BLaER1 (cell line): ENCODE measurements at regions not wholly inside any gene's neighbourhood (a gene's known extent, or its start where the extent isn't known, plus 50 kb on each side); places are given as distances from the start of the nearest gene placed in this dataset.

Source experiments
- H3K27ac ChIP-seq: shearing (Covaris generic); formaldehyde crosslinking; 2 replicates; pipeline ENCODE4 v1.8.1; 2022
- H3K27me3 ChIP-seq: shearing (Covaris generic); formaldehyde crosslinking; 2 replicates; pipeline ENCODE4 v1.8.1; 2022
- H3K36me3 ChIP-seq: shearing (Covaris generic); formaldehyde crosslinking; 2 replicates; pipeline ENCODE4 v1.8.1; 2022
- H3K4me1 ChIP-seq: shearing (Covaris generic); formaldehyde crosslinking; 2 replicates; pipeline ENCODE4 v1.8.1; 2022
- H3K4me2 ChIP-seq: shearing (Covaris generic); formaldehyde crosslinking; 2 replicates; pipeline ENCODE4 v1.8.1; 2022
- H3K4me3 ChIP-seq: shearing (Covaris generic); formaldehyde crosslinking; 2 replicates; pipeline ENCODE4 v1.8.1; 2022
- H3K9ac ChIP-seq: shearing (Covaris generic); formaldehyde crosslinking; 2 replicates; pipeline ENCODE4 v1.8.1; 2022
- H3K9me3 ChIP-seq: shearing (Covaris generic); formaldehyde crosslinking; 2 replicates; pipeline ENCODE4 v1.8.1; 2022
- H4K20me1 ChIP-seq: shearing (Covaris generic); formaldehyde crosslinking; 2 replicates; pipeline ENCODE4 v1.8.1; 2022
- Cebpa-rat ChIP-seq: shearing (Covaris generic); IDR thresholded peaks from 2 replicates; pipeline ENCODE4 v1.8.1; 2022

DNA sequence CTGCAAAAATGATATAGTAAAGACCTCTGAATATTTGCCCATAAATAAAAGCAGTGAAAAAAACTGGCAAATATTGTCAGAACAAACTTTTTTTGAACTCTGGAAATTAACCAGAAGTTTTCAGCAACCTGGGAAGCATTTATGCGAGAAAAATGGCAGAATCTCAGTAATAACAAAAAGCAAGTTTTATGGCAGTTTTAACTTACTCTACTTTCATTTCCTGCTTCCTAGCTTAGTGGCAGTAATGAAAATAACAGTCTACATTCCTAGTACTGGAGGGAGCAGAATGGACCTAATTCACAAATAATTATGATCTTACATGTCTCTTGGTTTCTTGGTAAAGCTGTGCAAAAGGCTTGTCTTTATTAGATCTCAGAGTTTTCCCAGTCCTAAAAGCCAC is 460.1 kb downstream of the NAF1 start:
- H3K36me3 ChIP-seq = no peaks in the 10 kb centered on the region
- no peak for TF ChIP-seq Cebpa-rat
- no peaks in the 10 kb centered on the region for H3K9me3 ChIP-seq
- H3K27ac ChIP-seq = no peak overlapping the region
- no peaks in the 10 kb centered on the region for H4K20me1 ChIP-seq
- no peaks in the 10 kb centered on the region for H3K27me3 ChIP-seq
- H3K4me3 ChIP-seq = no peak overlapping the region
- peak overlapping the region; percentile 34; the same call in 1 of the 2 replicates for H3K4me2 ChIP-seq
- no peak overlapping the region for H3K9ac ChIP-seq
- peaks cover 17% of the 10 kb centered on the region for H3K4me1 ChIP-seq

GRCh38 chr4:162706051-162706450 is 460.6 kb downstream of the NAF1 start:
- no peak overlapping the region for H3K27ac ChIP-seq
- H3K36me3 ChIP-seq = no peaks in the 10 kb centered on the region
- H3K4me2 ChIP-seq = peak overlapping the region; percentile 34; the same call in 1 of the 2 replicates
- no peaks in the 10 kb centered on the region for H3K9me3 ChIP-seq
- H3K4me3 ChIP-seq = no peak overlapping the region
- H4K20me1 ChIP-seq = no peaks in the 10 kb centered on the region
- H3K27me3 ChIP-seq = no peaks in the 10 kb centered on the region
- peaks cover 17% of the 10 kb centered on the region for H3K4me1 ChIP-seq
- TF ChIP-seq Cebpa-rat = no peak
- H3K9ac ChIP-seq = no peak overlapping the region

DNA sequence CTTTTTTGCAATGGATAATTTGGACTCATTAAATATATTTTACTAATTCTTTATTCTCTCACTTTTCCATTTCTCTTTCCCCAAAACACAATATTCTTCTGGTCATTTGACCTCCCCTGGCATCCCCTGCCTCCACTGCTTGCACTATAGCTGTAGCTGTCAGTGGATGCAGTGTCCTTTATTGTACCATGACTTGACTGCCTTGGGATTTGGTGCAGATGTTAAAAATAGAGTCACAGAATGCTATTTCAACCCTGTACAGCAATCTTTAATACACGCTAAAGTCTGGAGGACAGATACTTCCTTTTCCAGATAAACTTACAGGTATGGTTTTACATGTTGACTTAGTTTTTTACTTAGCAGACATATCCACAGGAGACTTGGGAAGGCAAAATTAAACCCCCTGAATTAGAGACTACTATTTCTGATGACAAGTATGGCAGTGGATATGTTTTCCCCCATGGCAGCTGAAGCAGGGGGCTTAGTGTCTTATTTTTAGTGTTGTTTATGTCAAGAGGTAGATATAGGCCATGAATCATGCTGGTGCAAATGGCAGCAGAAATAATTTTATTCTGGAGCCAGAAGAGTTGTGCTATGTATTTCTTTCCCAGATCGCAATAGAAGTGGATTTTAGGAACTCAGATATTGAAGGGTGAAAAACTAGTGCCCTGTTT is 461.4 kb downstream of the NAF1 start:
- no peak overlapping the region for H3K4me2 ChIP-seq
- H3K36me3 ChIP-seq = no peaks in the 10 kb centered on the region
- H3K9me3 ChIP-seq = no peaks in the 10 kb centered on the region
- no peak overlapping the region for H3K27ac ChIP-seq
- no peaks in the 10 kb centered on the region for H4K20me1 ChIP-seq
- H3K9ac ChIP-seq = no peak overlapping the region
- no peaks in the 10 kb centered on the region for H3K27me3 ChIP-seq
- no peak overlapping the region for H3K4me3 ChIP-seq
- peaks cover 17% of the 10 kb centered on the region for H3K4me1 ChIP-seq
- TF ChIP-seq Cebpa-rat = no peak

GRCh38 chr4:162700815-162701361 is 465.8 kb downstream of the NAF1 start:
- Histone ChIP-seq H3K9ac (no peak overlapping the region), H3K36me3 (no peaks in the 10 kb centered on the region), H3K27ac (no peak overlapping the region), H3K4me3 (no peak overlapping the region), H4K20me1 (no peaks in the 10 kb centered on the region), H3K27me3 (no peaks in the 10 kb centered on the region), H3K4me2 (no peak overlapping the region), H3K4me1 (peaks cover 8% of the 10 kb centered on the region), H3K9me3 (no peaks in the 10 kb centered on the region)
- TF ChIP-seq Cebpa-rat = no peak

DNA sequence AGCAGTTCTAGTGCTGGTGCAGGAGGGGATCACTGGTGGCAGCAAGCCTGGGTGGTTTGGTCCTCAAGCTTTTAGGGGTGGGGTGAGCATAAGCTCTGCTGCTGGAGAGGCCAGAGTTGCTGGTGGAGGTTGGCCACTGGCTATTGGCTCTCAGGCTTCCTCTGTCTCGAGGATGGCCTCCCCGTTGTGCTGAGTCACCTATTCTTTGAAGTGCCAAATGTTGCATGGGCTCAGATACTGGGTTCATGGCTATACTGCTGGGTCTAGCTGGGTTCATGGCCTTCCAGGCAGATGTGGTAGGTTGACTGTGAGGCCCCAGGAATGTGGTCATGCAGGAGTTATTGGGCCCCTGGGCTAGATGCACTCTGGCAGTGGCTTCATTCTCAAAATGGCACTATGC is 466.3 kb downstream of the NAF1 start:
- no peaks in the 10 kb centered on the region for H3K27me3 ChIP-seq
- no peaks in the 10 kb centered on the region for H3K9me3 ChIP-seq
- peaks cover 3% of the 10 kb centered on the region; the same call in 1 of the 2 replicates for H3K4me1 ChIP-seq
- no peak for TF ChIP-seq Cebpa-rat
- H3K4me3 ChIP-seq = no peak overlapping the region
- no peak overlapping the region for H3K27ac ChIP-seq
- no peak overlapping the region for H3K9ac ChIP-seq
- H4K20me1 ChIP-seq = no peaks in the 10 kb centered on the region
- H3K36me3 ChIP-seq = no peaks in the 10 kb centered on the region
- no peak overlapping the region for H3K4me2 ChIP-seq

DNA sequence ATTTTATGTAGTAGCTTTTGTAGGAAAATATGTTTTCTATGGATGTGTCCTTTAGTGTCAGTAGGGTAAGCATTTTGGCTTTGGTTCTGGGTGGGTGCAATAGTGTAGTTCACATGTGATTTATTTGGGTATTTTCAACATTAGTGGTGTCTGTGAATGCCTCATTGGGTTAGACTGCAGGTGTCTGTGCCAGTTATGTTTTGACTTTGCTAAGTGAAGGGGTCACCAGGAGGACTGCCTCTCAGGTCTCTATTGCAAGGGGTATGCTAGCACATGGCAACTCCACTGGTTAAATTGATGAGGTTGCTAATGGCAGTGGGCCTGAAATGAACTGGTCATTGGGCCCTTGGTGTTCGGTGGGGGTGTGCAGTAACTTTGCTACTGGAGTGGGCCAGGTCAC is 467.1 kb downstream of the NAF1 start:
- H3K9me3 ChIP-seq = no peaks in the 10 kb centered on the region
- no peaks in the 10 kb centered on the region for H3K36me3 ChIP-seq
- no peak overlapping the region for H3K4me3 ChIP-seq
- no peaks in the 10 kb centered on the region for H3K4me1 ChIP-seq
- no peaks in the 10 kb centered on the region for H4K20me1 ChIP-seq
- no peak overlapping the region for H3K27ac ChIP-seq
- no peak overlapping the region for H3K9ac ChIP-seq
- no peak overlapping the region for H3K4me2 ChIP-seq
- TF ChIP-seq Cebpa-rat = no peak
- no peaks in the 10 kb centered on the region for H3K27me3 ChIP-seq

GRCh38 chr4:162685410-162685809 is 481.3 kb downstream of the NAF1 start:
- Histone ChIP-seq H3K4me1 (no peaks in the 10 kb centered on the region), H3K27ac (no peak overlapping the region), H4K20me1 (no peaks in the 10 kb centered on the region), H3K9ac (no peak overlapping the region), H3K27me3 (no peaks in the 10 kb centered on the region), H3K9me3 (no peaks in the 10 kb centered on the region), H3K36me3 (no peaks in the 10 kb centered on the region), H3K4me3 (no peak overlapping the region), H3K4me2 (no peak overlapping the region)
- no peak for TF ChIP-seq Cebpa-rat

GRCh38 chr4:162684998-162685397 is 481.7 kb downstream of the NAF1 start:
- H3K9me3 ChIP-seq = no peaks in the 10 kb centered on the region
- H3K27ac ChIP-seq = no peak overlapping the region
- TF ChIP-seq Cebpa-rat = no peak
- no peaks in the 10 kb centered on the region for H3K4me1 ChIP-seq
- no peaks in the 10 kb centered on the region for H3K27me3 ChIP-seq
- H3K36me3 ChIP-seq = no peaks in the 10 kb centered on the region
- no peaks in the 10 kb centered on the region for H4K20me1 ChIP-seq
- no peak overlapping the region for H3K4me3 ChIP-seq
- H3K4me2 ChIP-seq = no peak overlapping the region
- no peak overlapping the region for H3K9ac ChIP-seq

DNA sequence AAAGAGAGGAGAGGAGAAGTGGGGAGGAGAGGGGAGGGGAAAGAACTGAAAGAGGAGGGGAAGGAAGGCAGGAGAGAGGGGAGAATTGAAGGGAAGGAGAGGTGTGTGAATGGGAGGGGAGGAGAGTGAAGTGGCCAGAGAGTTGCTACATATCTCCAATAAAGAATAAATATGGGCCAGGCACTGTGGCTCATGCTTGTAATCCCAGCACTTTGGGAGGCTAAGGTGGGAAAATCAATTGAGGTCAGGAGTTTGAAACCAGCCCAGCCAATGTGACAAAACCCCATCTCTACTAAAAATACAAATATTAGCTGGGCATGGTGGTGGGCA is 482.4 kb downstream of the NAF1 start:
- H3K27me3 ChIP-seq = no peaks in the 10 kb centered on the region
- TF ChIP-seq Cebpa-rat = no peak
- H3K9me3 ChIP-seq = no peaks in the 10 kb centered on the region
- no peak overlapping the region for H3K27ac ChIP-seq
- H3K9ac ChIP-seq = no peak overlapping the region
- no peaks in the 10 kb centered on the region for H4K20me1 ChIP-seq
- H3K4me2 ChIP-seq = no peak overlapping the region
- H3K4me3 ChIP-seq = no peak overlapping the region
- H3K4me1 ChIP-seq = no peaks in the 10 kb centered on the region
- H3K36me3 ChIP-seq = no peaks in the 10 kb centered on the region

GRCh38 chr4:162683659-162684370 is 482.9 kb downstream of the NAF1 start:
- TF ChIP-seq Cebpa-rat = no peak
- Histone ChIP-seq H3K9ac (no peak overlapping the region), H3K4me3 (no peak overlapping the region), H4K20me1 (no peaks in the 10 kb centered on the region), H3K27me3 (no peaks in the 10 kb centered on the region), H3K9me3 (peaks cover 4% of the 10 kb centered on the region; the same call in 1 of the 2 replicates), H3K36me3 (no peaks in the 10 kb centered on the region), H3K27ac (no peak overlapping the region), H3K4me1 (no peaks in the 10 kb centered on the region), H3K4me2 (no peak overlapping the region)
